ENCODE measurements at regions not wholly inside any gene's neighbourhood (a gene's known extent, or its start where the extent isn't known, plus 50 kb on each side); places are given as distances from the start of the nearest gene placed in this dataset.
"Not testable (repeated sequence)": the region's sequence is repeated elsewhere in the genome, so short reads cannot be mapped to it uniquely, and the experiment has no call there.

- TF ChIP-seq CTCF, POLR2A (IDR thresholded peaks at IDR 0.05): not testable (repeated sequence)
These were observed 60.5 kb upstream of the PSME4 start for GRCh38 chr2:54031288-54031687.
